ENCODE measurements at regions not wholly inside any gene's neighbourhood (a gene's known extent, or its start where the extent isn't known, plus 50 kb on each side); places are given as distances from the start of the nearest gene placed in this dataset.
"Not testable (repeated sequence)": the region's sequence is repeated elsewhere in the genome, so short reads cannot be mapped to it uniquely, and the experiment has no call there.

GRCh38 chr5:24145806-24146205 is 499.0 kb downstream of the CDH10 start:
- no peak for DNase-seq

DNA sequence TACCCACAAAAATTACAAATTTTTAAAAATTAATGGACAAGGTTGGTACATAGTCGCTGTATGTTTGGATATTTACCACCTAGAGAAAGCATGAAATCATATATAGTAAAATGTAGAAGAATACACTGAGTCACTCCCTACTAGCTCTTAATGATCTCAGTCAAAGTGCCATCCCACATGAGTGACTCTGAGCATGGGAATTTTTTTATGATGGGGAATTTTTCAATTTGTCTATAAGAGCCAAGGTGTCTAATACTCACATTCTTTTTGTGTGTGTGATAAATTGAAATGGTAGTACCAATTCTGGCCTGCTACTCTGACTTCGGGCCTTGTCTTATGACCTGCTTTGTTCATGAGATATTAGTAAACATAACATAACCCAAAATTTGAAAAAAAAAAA is 483.2 kb downstream of the CDH10 start:
- DNase-seq: peak; percentile 41

GRCh38 chr5:24162343-24162742 is 482.4 kb downstream of the CDH10 start:
- no peak for DNase-seq

DNA sequence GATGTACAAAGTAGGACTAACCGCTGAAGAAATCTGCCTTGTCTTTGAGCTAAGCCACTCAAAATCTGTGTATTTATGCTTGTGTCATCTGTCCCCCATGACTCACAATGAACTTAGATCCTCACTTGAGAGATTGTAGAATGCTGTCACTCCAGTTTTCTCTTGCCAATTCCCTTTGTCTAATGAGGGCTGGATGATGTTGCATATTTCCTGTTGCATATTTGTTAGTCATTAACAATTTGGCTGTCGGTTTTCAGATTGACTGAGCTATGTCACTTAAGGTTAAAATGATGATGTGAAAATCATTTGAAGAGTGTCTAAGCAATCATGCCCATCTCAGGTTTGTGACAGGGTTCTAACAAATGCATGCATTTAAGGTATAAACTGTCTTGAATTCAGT is 481.7 kb downstream of the CDH10 start:
- DNase-seq: peak; percentile 46

DNA sequence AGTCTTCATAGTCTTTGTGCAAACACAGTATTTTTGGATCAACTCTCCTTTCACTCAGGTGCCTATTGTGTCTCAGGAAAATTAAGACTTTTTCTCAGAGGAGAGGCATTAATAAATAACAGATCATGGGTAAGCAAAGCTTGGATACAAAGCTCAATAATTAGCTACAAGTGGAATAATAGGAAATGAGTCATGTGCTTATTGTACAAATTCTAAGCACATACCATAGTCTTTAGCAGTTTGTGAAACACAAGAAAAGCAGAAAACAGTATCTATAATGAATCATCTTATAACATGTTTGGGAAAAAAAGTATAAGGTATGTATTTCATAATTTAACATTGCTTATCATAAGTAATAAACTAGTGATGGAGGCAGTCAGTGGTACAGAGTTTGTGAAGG is 477.0 kb downstream of the CDH10 start:
- DNase-seq: peak; percentile 14

GRCh38 chr5:24170026-24170425 is 474.8 kb downstream of the CDH10 start:
- no peak for DNase-seq

DNA sequence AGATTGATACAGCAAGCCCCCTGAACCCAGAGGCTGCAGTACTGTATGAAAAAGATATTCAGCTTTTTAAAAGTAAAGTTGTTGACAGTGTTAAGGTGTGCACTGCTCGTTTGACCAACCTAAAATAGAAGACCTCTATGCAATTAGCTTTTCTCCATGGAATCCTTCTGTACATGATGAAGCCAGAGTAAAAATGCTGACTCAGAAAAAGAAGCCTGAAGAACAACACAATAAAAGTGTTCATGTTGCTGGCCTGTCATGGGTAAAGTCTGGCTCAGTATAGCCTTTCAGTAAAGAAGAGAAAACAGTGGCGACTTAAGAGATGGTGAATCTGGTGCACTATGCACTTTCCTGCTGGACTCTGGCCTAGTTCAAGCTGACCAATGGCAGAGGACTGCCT is 473.8 kb downstream of the CDH10 start:
- not testable (repeated sequence) for DNase-seq

DNA sequence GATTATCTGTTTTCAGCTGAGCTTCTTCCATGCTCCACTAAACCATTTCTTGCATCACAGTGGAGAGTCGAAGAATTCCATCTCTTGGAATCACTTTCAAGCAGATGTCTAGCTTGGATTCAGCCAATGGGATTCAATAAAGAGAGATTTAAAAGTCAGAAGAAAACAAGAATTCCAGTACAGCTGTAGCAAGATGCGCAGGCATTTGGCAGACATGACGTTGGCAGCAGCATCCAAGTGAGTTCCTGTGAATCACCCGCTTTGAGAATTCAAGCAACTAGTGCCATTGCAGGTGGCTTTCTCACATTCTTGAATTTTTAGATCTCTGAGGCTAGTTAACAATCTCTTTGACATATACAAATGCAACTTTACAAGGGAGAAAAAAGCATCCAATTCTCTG is 467.0 kb downstream of the CDH10 start:
- DNase-seq: no peak

GRCh38 chr5:24183981-24184380 is 460.8 kb downstream of the CDH10 start:
- peak; percentile 70 for DNase-seq

DNA sequence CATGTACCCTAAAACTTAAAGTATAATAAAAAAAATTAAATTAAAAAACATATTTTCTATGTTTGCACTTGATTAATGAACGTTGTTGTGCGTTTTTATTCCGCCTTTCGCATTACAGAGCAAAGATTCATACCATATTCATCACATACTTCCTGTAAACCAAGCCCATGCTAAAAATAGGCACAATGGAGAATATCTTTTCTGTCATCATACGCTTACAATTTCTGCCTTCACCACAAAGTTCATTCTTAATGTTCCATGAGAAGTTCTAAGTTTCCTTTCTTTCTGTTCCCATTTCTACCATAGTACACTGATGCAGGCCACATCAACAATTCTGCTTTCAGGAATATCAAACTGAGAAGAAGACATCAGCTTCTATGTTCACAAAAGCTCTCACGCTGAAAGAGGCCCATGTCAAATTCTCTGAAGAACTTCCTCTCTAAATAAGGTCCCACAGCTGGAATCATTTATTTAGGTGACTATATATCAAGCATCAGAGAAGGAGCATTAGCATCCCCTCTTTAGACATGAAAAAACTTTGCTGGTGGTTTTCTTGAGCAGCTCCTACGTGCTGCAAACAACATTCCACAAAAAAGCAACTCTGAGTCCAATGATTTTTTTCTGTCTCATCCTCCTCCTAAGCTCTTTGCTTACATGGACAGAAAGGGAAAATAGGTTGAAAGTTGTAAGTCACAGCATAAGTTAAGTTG is 456.4 kb downstream of the CDH10 start:
- DNase-seq: peak; percentile 79

DNA sequence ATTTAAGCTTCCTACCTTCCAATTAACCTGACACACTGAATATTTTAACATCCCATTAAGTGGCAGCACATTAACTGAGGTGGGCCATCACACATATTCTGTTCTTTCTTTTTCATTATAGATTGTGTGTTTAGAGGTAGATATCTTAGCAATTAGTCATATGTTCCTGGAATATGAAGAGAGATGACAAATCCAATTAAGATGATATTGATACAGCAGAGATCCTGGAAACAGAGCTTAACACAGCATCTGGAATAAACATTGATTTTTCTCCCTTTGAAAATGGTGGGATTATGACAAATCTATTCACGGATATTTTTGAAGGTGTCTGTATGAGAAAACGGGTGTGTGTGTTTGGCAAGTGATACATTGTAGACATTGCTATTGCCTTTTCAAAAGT is 448.0 kb downstream of the CDH10 start:
- no peak for DNase-seq

DNA sequence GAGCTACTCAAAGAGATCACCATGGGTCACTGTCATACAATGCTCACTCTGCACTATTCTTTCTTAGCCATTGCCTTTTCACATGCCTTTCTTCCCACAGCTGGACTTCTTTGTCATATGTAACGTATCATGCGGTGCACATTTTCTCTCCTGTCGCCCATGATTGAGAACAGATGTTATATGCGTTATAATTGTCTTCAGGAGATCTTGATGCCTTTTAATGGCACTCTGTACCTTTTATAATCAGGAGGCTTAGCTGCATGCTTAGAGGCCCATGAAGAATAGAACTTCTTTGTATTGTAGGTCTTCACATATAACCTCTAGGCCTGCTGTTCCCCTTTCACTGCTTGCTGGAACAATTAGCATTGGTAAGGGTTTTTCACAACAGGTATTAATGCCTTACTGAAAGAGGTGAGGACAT is 436.1 kb downstream of the CDH10 start:
- peak; percentile 15 for DNase-seq

DNA sequence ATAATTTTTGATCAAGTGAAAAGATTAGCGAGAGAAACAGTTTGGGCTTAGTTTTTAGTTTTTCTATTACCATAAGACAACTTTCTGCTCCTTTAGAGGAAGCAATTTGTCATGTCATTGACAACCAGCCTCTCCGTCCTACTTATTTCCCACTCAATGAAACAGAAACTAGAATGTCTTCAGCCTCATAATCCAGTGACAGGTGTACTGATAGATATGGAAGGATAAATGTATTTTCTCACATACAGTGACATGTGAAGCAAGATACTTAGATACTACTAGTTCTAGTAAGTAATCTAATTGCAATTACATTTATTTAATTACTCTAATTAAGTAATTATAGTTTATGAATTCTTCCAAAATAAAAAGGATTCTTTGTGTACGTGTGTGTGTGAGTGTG is 429.7 kb downstream of the CDH10 start:
- no peak for DNase-seq

GRCh38 chr5:24222876-24223275 is 421.9 kb downstream of the CDH10 start:
- peak; percentile 84 for DNase-seq

DNA sequence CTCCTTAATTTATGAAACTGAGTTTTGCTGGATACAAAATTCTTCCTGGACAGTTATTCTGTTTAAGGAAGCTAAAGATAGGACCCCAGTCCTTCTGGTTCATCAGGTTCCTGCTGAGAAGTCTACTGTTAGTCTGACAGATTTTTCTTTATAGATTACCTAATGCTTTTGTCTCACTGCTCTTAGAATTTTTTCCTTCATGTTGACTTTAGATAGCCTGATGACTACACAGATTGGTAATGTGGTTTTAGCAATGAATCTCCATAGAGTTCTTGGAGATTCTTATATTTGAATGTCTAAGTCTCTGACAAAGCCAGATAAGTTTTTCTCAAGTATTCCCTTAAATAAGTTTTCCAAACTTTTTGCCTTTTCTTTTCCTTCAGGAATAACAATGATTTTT is 419.7 kb downstream of the CDH10 start:
- peak; percentile 50 for DNase-seq

- peak; percentile 52 for DNase-seq
Measured at GRCh38 chr5:24226479-24226878, 418.3 kb downstream of the CDH10 start.

GRCh38 chr5:24227881-24228280 is 416.9 kb downstream of the CDH10 start:
- DNase-seq: not testable (repeated sequence)

- DNase-seq: no peak
Measured at GRCh38 chr5:24232041-24232440, 412.7 kb downstream of the CDH10 start.

DNA sequence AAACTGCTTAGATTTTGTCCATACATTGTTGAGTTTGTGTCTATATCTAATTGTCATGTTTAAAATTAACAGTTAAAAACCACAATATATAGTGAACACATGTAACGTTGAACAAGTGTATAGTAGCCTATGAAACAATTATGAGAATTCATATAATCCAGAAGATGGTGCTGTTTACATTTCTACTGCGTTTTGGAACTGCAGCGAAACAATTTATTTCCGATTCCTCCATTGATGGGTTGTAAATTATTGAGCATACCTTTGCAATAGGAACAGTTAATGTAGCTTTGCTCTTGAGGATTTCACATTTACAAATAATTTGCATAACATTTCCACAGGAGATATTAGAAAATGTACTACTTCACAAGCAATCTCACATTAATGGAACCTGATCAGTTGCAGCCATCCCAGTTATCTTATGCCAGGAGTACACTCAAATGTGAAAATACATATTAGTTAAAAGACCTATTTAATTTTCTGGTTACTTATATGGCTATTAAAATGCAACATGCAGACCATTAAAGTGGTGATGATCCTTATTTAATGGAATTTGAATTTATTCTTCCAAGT is 411.8 kb downstream of the CDH10 start:
- peak; percentile 18 for DNase-seq

DNA sequence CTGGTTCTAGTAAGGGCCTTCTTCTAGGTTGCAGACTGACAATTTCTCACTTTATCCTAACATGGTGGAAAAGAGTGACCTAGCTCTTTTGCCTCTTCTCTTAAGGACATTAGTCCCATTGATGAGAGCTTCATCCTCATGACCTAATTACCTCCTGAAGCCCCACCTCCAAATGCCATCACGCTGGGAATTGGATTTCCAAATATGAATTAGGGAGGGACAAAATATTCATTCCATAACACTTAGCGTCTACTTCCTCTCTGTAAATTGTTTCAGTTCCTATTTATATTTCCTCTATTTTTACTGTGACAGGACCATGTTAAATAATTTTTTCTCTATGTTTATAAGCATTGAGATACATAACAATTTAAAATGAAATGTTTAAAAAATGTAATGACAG is 408.8 kb downstream of the CDH10 start:
- DNase-seq: no peak

DNA sequence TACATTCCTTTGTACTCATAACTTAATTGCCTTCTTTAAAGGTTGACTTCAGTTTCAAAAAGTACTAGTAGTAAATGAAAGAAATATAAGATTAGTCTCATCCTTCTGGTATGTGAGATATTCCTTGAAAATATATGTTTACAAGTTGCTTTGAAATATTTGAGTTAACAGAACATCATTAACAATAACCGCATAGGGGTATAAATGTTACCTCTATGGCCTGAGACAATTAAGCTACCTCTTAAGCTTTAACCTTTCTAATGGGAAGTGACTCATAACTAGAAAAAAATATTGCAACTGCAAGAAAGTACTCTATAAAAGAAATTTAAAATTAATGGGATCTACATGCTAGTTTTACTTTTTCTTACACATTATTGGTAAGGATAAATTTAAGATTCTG is 399.0 kb downstream of the CDH10 start:
- no peak for DNase-seq

- DNase-seq: no peak
Measured at GRCh38 chr5:24264547-24264946, 380.2 kb downstream of the CDH10 start.

DNA sequence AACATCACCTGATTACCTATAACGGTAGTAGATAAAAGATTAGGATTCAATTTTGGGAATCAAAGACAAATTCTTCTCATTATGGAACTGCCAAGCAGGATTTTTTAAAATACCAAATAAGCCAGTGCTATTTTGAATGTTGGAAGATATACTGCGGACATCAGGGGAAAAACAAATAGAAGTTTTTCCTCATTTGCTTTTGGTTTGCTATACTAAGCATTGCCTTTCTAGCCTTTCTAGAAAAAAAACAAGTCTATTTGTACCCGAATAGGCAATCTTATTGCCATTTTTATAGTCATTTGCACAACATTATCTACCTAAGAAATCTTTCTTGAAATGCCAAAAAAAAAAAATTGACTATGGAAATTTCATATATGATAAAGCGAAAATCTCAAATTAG is 379.5 kb downstream of the CDH10 start:
- no peak for DNase-seq

GRCh38 chr5:24268482-24269056 is 376.2 kb downstream of the CDH10 start:
- no peak for DNase-seq

DNA sequence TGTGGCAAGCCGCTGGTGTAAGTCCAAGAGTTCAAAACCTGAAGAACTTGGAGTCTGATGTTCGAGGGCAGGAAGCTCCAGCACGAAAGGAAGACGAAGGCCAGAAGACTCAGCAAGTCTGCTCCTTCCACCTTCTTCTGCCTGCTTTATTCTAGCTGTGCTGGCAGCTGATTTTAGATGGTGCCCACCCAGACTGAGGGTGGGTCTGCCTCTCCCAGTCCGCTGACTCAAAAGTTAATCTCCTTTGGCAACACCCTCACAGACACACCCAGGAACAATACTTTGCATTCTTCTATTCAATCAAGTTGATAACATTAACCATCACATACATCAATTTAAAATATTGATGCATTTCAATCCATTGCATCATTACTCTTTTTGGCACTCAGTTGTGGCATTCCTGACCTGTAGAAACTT is 373.1 kb downstream of the CDH10 start:
- not testable (repeated sequence) for DNase-seq

All from fibroblast of upper back skin (primary cell).